ENCODE measurements at regions not wholly inside any gene's neighbourhood (a gene's known extent, or its start where the extent isn't known, plus 50 kb on each side); places are given as distances from the start of the nearest gene placed in this dataset.

DNA sequence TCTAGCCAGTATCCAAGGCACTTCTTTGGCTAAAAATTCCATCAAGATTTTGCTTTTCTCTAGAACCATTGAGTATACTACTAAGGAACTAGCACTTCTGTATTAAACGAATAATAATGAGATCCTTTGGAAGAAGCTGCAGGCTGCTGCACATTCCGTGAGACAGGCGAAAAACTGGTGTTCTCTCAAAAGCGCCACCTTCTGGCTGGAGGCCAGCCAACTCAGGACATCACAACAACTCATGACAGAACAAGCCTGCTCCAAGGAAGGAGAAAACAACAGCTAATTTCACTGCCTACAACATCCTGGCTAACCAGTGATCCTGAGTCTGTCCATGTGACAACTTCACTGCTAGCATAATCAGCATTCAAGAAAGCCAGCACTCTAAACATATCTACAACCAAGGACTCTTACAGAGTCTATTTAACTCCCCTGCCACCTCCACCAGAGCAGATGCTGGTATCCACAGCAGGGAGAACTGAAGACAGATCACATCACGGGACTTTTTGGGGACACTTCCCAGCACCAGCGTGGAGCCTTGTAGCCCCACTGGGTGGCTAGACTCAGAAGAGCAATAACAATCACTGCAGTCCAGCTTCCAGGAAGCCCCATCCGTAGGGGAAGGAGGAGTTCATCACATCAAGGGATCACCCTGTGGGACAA, 150.5 kb downstream of the YTHDC2 start:
- TF ChIP-seq, protein P1, sequence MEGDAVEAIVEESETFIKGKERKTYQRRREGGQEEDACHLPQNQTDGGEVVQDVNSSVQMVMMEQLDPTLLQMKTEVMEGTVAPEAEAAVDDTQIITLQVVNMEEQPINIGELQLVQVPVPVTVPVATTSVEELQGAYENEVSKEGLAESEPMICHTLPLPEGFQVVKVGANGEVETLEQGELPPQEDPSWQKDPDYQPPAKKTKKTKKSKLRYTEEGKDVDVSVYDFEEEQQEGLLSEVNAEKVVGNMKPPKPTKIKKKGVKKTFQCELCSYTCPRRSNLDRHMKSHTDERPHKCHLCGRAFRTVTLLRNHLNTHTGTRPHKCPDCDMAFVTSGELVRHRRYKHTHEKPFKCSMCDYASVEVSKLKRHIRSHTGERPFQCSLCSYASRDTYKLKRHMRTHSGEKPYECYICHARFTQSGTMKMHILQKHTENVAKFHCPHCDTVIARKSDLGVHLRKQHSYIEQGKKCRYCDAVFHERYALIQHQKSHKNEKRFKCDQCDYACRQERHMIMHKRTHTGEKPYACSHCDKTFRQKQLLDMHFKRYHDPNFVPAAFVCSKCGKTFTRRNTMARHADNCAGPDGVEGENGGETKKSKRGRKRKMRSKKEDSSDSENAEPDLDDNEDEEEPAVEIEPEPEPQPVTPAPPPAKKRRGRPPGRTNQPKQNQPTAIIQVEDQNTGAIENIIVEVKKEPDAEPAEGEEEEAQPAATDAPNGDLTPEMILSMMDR (IDR thresholded peaks at IDR 0.05), result peak; percentile 74
- no peak for TF ChIP-seq ZFX (IDR thresholded peaks at IDR 0.05; ENCODE audit: borderline replicate concordance)
